ENCODE measurements at regions not wholly inside any gene's neighbourhood (a gene's known extent, or its start where the extent isn't known, plus 50 kb on each side); places are given as distances from the start of the nearest gene placed in this dataset.

GRCh38 chr3:127396473-127396872, 108.6 kb upstream of the PRR20G start:
- DNase-seq (ENCODE audit: low read depth): no peak
- TF ChIP-seq, protein P1, sequence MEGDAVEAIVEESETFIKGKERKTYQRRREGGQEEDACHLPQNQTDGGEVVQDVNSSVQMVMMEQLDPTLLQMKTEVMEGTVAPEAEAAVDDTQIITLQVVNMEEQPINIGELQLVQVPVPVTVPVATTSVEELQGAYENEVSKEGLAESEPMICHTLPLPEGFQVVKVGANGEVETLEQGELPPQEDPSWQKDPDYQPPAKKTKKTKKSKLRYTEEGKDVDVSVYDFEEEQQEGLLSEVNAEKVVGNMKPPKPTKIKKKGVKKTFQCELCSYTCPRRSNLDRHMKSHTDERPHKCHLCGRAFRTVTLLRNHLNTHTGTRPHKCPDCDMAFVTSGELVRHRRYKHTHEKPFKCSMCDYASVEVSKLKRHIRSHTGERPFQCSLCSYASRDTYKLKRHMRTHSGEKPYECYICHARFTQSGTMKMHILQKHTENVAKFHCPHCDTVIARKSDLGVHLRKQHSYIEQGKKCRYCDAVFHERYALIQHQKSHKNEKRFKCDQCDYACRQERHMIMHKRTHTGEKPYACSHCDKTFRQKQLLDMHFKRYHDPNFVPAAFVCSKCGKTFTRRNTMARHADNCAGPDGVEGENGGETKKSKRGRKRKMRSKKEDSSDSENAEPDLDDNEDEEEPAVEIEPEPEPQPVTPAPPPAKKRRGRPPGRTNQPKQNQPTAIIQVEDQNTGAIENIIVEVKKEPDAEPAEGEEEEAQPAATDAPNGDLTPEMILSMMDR (conservative IDR thresholded peaks at IDR 0.05; ENCODE audit: low read depth, low read length): no peak
- no peak overlapping the region for H3K4me3 ChIP-seq (ENCODE audit: low read depth, low read length)

- H3K4me3 ChIP-seq (ENCODE audit: low read depth, low read length): no peak overlapping the region
- TF ChIP-seq, protein P1 (conservative IDR thresholded peaks at IDR 0.05; ENCODE audit: low read depth, low read length): no peak
- DNase-seq (ENCODE audit: low read depth): no peak
Observed at GRCh38 chr3:127395663-127396355, 108.0 kb upstream of the PRR20G start.

- H3K4me3 ChIP-seq (ENCODE audit: low read depth, low read length): no peak overlapping the region
- TF ChIP-seq, protein P1 (conservative IDR thresholded peaks at IDR 0.05; ENCODE audit: low read depth, low read length): no peak
- DNase-seq (ENCODE audit: low read depth): no peak
Observed at GRCh38 chr3:127394984-127395662, 107.3 kb upstream of the PRR20G start.

GRCh38 chr3:127394031-127394430, 106.2 kb upstream of the PRR20G start:
- TF ChIP-seq, protein P1 (conservative IDR thresholded peaks at IDR 0.05; ENCODE audit: low read depth, low read length): no peak
- DNase-seq (ENCODE audit: low read depth): no peak
- H3K4me3 ChIP-seq (ENCODE audit: low read depth, low read length): no peak overlapping the region

DNA sequence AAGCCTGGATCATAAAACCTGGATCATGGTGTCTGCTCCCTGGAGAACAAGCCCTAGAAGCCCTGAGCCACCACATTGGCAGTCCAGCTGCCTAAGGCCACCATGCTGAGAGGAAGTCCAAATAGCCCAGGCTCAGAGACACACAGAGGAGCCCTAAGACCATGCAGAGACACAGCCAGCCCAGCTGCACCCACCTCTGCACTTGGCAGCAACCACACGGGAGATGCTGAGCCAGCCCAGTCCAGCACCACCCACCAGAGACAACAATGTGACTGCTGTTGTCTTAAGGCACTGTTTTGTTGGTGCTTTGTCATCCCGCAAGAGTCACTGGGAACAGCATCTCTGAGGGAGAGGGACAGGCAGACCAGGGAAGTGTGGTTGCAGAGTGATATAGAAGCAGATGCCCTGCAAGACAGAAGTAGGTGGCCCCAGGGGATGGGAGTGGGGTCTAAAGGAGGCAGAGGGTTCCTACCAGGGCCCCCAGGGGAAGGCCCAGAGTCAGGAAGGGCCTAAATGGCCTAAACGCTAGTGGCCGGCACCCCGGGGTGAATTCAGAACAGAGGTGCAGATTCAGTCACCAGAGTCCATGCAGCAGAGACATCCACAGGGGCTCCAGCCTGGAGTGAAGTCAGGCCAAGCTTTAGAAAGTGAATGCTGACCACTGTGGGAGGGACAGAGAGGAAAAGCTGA, 105.4 kb upstream of the PRR20G start:
- no peak for DNase-seq (ENCODE audit: low read depth)
- TF ChIP-seq, protein P1 (conservative IDR thresholded peaks at IDR 0.05; ENCODE audit: low read depth, low read length): no peak
- H3K4me3 ChIP-seq (ENCODE audit: low read depth, low read length): no peak overlapping the region

GRCh38 chr3:127392156-127392490, 104.3 kb upstream of the PRR20G start:
- TF ChIP-seq, protein P1 (conservative IDR thresholded peaks at IDR 0.05; ENCODE audit: low read depth, low read length): no peak
- no peak for DNase-seq (ENCODE audit: low read depth)
- no peak overlapping the region for H3K4me3 ChIP-seq (ENCODE audit: low read depth, low read length)
